ENCODE measurements at regions not wholly inside any gene's neighbourhood (a gene's known extent, or its start where the extent isn't known, plus 50 kb on each side); places are given as distances from the start of the nearest gene placed in this dataset.

DNA sequence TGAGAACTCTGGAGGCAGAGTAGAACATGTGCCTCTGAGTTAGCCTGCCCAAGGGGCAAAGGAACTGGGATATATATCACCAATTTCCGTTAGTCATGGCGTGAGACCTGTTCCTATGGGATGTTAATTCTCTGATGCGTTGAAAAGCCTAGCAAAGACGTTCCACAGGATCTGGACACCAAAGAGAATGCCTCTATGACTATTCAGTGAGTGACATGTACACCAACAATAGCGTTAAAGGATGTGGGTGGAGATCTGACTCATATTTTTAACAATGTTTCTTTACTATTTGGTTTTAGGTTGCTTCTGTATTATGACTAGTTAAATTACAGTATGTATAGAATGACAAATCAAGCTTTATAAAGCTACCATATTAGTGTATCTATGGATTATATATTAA is 320.9 kb upstream of the MC4R start (continued):
- no peak for TF ChIP-seq TBP (IDR thresholded peaks at IDR 0.05; ENCODE audit: low read depth, low read length)
- no peak for TF ChIP-seq EZH2 (IDR thresholded peaks at IDR 0.05; ENCODE audit: low read depth, low read length, severe bottlenecking)
- no peak for TF ChIP-seq EGR1 (IDR thresholded peaks at IDR 0.05; ENCODE audit: borderline replicate concordance, low read depth, low read length)
- no peak for TF ChIP-seq RBBP5 (IDR thresholded peaks at IDR 0.05; ENCODE audit: borderline replicate concordance, low read depth, low read length)

Data from H1 (cell line).